HG03159 (cell line): ENCODE measurements at regions not wholly inside any gene's neighbourhood (a gene's known extent, or its start where the extent isn't known, plus 50 kb on each side); places are given as distances from the start of the nearest gene placed in this dataset.
"Not testable (repeated sequence)": the region's sequence is repeated elsewhere in the genome, so short reads cannot be mapped to it uniquely, and the experiment has no call there.

Experiments
- ATAC-seq: cut with Tn5 transposase; IDR thresholded peaks from one replicate; pipeline ENCODE4 v1.9.1; 2021; ENCODE audit warnings: mild to moderate bottlenecking, moderate library complexity; ENCODE audit not compliant: unreplicated experiment

- ATAC-seq = no peak
These were observed 80.0 kb downstream of the SHOX2 start for GRCh38 chr3:158026236-158026635.

- not testable (repeated sequence) for ATAC-seq
These were observed 86.3 kb downstream of the SHOX2 start for GRCh38 chr3:158019897-158020296.

DNA sequence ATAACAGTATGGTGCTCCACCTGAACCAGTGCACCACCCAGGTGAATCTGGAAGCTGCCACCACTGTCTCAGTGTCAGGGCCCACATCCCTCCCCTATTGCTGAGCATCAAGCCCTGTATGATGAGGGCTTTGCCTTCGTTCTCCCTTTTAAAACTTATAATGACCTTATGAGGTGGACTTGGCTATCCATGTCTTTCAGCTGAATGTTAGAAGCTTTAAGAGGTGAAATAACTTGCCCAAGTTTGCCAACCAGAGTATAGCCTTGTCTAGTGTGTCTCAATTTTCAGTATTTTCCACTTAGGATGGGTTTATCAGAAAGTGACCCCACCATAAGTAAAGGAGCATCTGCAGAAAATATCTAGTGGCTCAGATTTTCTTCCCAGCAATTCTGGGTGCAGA, 87.8 kb downstream of the SHOX2 start:
- ATAC-seq = no peak

DNA sequence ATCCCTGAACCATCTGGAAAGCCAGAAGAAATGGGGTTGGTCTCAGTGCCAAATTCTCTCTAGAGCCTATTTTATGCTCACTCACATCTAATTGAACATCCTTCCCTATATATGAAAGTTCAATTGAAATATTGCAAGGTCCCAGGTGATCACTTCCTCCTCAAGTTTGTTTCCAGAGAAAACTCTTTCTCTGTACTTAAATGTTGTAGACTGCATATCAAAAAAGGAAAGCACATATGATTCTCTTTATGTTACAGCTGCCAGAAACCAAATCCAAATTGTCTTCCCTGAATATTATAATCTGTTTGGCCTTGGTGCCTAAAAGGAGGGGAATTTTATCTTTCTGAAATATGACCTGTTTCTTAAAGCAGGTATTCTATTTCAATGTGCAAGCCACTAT, 93.3 kb downstream of the SHOX2 start:
- ATAC-seq = no peak

- no peak for ATAC-seq
These were observed 100.7 kb downstream of the SHOX2 start for GRCh38 chr3:158005391-158006100.

DNA sequence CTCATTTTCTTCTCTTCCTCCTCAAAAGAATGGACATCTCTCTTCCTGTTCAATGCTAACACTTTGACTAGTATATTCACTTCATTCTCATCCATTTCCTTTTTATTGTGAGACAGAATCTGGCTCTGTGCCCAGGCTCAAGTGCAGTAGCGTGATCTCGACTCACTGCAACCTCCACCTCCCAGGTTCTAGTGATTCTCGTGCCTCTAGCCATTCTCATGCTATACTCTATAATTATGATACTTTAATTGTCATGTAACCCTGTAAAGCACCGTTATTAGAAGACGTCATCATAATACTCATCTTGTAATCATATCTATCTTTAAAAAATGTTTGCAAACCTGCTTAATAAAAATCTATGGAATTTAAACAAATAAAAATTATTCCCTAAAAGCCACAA, 107.0 kb downstream of the SHOX2 start:
- ATAC-seq = no peak

- ATAC-seq = no peak
These were observed 123.9 kb downstream of the SHOX2 start for GRCh38 chr3:157982359-157982758.

DNA sequence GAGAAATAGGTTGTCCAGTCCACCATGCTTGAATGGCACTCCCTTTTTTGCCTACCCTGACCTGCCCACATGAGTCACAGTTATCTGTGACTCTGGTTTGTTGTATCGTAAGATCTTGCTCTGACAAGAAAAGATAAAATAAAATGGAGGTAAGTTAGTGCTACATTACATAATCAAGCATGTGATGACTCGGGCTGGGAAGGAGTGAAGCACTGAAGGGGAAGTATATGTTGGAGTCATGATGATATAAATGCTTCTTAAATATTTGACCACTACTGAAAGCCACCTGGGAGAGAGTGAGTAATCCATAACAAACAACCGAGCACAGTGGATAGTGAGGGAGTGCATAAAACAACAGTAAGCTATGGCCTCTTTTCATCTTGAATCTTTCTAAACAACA, 124.4 kb downstream of the SHOX2 start:
- no peak for ATAC-seq

DNA sequence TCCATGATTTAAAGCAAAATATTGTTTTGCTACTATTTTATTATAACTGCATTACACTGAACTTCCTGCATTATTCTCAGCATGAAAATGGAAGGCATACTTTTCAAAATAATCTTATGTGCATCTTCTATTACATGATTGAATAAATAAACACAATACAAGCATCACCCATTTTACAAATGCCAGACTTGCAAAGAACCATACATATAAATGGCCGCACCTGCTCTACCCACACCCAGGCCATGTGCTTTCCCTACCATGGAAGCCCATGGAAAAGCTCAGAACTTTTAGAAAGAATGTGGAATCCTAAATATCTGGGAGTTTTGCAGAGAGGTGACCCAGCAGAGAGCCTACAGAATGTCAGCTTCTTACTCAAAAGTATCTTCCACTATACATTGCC, 127.2 kb downstream of the SHOX2 start:
- no peak for ATAC-seq

DNA sequence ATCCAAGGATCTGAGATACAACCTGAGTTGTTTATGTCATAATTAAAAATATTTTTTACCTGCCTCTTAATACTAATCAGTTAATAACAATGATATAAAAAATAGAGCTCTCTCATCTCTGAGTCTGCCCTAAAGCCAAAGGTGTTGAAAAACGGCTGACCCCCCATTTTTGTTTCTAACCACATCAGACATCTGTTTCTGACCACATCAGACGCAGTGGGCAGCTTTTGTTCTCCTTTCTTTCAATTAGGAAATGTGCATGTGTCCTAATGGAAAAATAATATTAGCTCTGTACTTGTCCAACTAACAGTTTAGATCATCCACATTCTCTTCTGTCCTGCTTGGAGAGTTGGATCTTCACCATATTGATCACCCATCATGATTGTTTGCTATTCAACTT, 144.6 kb downstream of the SHOX2 start:
- ATAC-seq = no peak

DNA sequence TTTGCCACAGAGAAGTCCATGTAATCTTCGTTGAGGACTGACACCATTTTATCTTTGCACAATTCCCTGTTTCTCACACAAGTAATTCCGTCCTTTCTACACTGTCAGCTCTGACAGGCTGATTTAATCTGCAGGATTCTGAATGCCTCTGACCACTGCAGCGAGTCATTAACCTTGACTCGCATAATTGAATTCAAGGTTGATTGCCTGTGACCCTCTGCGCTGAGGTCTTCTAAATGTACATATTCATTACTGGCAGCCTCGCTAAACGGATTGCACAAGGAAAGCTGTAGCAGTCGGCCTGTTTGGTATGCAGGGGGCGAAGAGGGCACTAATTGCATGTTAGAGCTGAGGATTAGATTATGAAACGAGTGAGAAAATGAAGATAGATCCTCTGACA, 147.8 kb downstream of the SHOX2 start:
- no peak for ATAC-seq

DNA sequence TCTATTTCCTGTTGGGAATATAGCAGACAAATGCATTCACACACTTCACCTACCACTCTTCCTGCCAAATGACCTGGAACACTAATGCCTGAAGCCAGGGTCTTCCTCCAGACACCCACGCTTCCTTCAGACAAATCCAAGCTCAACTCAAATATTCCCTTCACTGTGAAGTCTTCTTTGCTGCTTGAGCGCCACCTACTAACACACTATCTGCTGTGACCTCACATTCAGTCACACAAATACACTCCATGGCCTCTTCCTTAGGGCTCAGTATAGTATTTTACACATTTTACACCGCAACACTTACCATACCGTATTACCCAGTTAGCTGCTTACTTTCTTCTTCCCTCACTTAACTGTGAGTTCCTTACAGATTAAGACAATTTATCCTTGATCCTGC, 149.4 kb downstream of the SHOX2 start:
- ATAC-seq = no peak

- no peak for ATAC-seq
These were observed 150.0 kb downstream of the SHOX2 start for GRCh38 chr3:157956176-157956575.

DNA sequence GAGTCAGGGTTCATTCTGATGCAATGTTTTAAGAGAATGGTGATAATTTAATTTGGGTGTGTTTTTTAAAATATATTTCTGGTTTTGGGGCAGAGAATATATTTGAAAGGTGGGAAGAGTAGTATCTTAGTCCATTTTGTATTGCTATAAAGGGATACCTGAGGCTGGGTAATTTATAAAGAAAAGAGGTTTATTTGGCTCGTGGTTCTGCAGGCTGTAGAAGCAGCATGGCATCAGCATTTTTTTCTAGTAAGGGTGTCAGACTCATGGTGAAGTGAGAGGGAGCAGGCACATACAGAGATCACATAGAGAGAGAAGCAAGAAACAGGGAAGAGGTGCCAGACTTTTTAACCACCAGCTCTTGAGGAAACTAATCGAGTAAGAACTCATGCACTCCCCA, 152.7 kb downstream of the SHOX2 start:
- ATAC-seq = no peak

DNA sequence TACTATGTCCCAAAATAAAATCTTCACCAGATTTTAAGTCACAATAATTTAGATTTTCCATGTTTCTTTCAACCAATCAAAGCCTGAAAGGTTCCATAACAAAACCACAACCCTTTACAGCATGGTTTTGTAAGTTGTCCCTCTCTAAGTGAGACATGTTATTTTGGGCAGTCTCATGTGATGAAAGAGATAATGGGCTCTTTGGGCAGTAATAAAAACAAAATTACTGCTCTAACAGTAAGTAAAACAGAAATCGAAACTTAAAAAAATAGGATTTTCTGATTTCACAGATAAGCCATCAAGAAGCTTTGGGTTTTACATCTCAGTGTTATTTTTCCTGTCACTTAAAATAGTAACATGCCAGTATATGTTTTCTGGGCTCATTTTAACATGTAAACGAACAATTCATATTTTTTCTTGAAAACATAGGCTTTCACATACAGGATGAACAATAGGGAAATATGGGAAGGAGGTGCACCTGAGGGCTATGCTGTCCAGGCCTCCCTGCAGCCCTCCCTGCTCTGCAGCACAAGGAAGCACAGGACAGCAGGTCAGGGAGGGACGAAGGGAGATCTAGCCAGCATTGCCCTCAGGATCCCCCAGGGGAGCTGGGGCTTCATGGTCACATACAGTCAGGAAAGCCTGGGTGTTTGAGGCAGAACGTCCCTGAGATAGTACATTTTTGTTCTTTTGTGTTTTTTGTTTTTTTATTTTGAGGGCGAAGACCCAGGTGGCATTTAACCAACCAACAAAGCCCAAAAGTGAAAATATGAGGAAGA, 157.4 kb downstream of the SHOX2 start:
- no peak for ATAC-seq

DNA sequence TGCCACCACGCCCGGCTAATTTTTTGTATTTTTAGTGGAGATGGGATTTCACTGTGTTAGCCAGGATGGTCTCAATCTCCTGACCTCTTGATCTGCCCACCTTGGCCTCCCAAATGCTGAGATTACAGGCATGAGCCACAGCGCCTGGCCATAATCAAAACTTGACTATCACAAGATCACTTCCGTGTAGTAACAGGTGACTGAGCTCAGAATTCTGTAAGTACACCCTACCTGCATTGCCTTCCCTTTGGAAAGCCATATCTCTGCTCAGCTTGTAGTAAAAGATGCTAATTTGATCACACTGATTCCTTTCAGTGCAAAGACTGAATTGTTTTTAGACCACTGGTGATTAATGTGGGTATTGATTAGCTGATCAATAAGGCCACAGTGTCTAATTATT, 167.1 kb downstream of the SHOX2 start:
- no peak for ATAC-seq

DNA sequence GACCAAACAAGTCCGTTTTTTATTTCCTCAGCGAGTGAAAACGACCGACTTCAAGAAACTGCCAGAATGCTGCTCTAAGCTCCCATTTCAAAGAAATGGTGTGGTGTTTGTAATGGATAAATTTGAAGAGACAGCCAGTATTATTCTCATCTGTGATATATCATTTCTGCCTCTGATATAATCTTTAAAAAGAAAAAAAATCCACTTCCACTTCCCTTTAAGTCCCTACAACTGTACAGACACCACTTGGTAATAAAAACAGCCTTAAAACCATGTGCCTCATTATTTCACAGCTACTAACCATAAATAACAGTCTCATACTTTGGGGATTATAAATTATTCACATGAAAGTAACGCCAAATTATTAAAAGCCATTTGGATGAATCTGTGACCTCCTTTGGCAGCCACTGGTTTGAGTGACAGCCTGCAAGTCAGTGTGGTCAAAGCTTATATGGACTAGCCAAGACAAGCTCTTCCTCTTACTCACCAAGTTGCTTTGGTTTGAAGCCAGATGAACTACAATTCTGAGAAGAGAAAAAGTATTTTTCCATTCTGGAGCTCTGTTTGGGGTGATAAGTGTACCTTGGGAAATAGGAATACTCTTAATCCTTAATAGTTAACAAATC, 168.0 kb downstream of the SHOX2 start:
- no peak for ATAC-seq

DNA sequence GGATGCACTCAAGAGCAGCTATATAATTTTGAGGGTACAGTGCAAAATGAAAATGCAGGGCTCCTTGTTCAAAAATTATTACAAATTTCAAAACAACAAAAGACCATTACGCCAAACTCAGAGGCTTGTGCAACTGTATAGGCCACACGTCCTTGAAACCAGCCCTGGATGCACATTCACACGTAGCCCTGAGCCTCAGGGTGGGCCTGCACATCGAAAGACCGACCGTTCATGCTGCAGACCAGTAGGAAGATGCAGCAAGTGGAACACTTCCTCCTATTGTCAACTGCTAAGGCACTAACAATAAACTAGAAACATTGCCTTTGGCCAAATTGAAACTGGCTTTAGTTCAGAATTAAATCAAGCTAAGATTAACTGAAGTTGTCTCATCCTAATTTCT, 174.7 kb downstream of the SHOX2 start:
- ATAC-seq = no peak

GRCh38 chr3:157930000-157930780, 176.0 kb downstream of the SHOX2 start:
- no peak for ATAC-seq

- no peak for ATAC-seq
These were observed 179.4 kb downstream of the SHOX2 start for GRCh38 chr3:157926822-157927221.

- peak; percentile 62 for ATAC-seq
These were observed 183.6 kb downstream of the SHOX2 start for GRCh38 chr3:157922614-157923013.
